IMR-90 (cell line): ENCODE measurements at regions not wholly inside any gene's neighbourhood (a gene's known extent, or its start where the extent isn't known, plus 50 kb on each side); places are given as distances from the start of the nearest gene placed in this dataset.

ENCODE experiments used
- ATAC-seq: fragments of 200-7000 bp; cut with Tn5 transposase; 2 replicates; pipeline ENCODE4 v1.9.1; 2020; ENCODE audit warnings: low read depth, mild to moderate bottlenecking, moderate library complexity
- BruUV-seq: library from RNA; stranded (reverse); fragments of 400-500 nt; replicated peaks from 2 replicates; lab custom pipeline; 2021; lab: Mats Ljungman, UMichigan
- CTCF ChIA-PET: fragments of 300-600 bp; formaldehyde crosslinking; extraction: SDS; loops from one replicate; lab custom pipeline; 2021; ENCODE audit warnings: antibody characterized with exemption; lab: Yijun Ruan, JAX
- POLR2A ChIA-PET: fragments of 300-600 bp; sonication (Branson Sonifier 250); formaldehyde crosslinking; loops from one replicate; lab custom pipeline; 2022; ENCODE audit warnings: antibody characterized with exemption; ENCODE audit not compliant: unreplicated experiment; lab: Charles Lee
- DNase-seq: peaks from one replicate; pipeline ENCODE4 v3.0.0; 2013
- H2AFZ ChIP-seq: replicated peaks from 2 replicates; pipeline ENCODE3; 2013; ENCODE audit warnings: low read length, mild to moderate bottlenecking; ENCODE audit not compliant: poor library complexity
- H2AK5ac ChIP-seq: 2 replicates; pipeline ENCODE4 v1.6.1; 2013; ENCODE audit warnings: low read depth, low read length, inconsistent platforms
- H2AK9ac ChIP-seq: replicated peaks from 2 replicates; pipeline ENCODE3; 2013; ENCODE audit warnings: mild to moderate bottlenecking, low read depth, low read length, moderate library complexity; ENCODE audit not compliant: poor library complexity
- H2BK120ac ChIP-seq: 2 replicates; pipeline ENCODE4 v1.6.1; 2013; ENCODE audit warnings: low read depth, low read length, inconsistent platforms
- H2BK15ac ChIP-seq: 3 replicates; pipeline ENCODE4 v1.6.1; 2013; ENCODE audit warnings: low read depth, low read length, inconsistent platforms
- H2BK20ac ChIP-seq: 2 replicates; pipeline ENCODE4 v1.6.1; 2013; ENCODE audit warnings: low read depth, mild to moderate bottlenecking, inconsistent platforms, low read length, moderate library complexity
- H2BK5ac ChIP-seq: 2 replicates; pipeline ENCODE4 v1.6.1; 2013; ENCODE audit warnings: mild to moderate bottlenecking, low read depth, low read length, inconsistent platforms; ENCODE audit not compliant: poor library complexity, severe bottlenecking
- H3K14ac ChIP-seq: replicated peaks from 2 replicates; pipeline ENCODE4 v1.6.1; 2013; ENCODE audit warnings: low read depth, low read length, inconsistent platforms
- H3K18ac ChIP-seq: 2 replicates; pipeline ENCODE4 v1.6.1; 2013; ENCODE audit warnings: low read depth, low read length, control low read depth
- H3K23ac ChIP-seq: 2 replicates; pipeline ENCODE4 v1.6.1; 2013; ENCODE audit warnings: low read depth, low read length, inconsistent platforms
- H3K27ac ChIP-seq: 2 replicates; pipeline ENCODE4 v1.5.1; 2013; ENCODE audit warnings: mild to moderate bottlenecking, control low read depth, low read length; ENCODE audit not compliant: insufficient read depth
- H3K27me3 ChIP-seq: 2 replicates; pipeline ENCODE4 v1.6.1; 2013; ENCODE audit warnings: low read length; ENCODE audit not compliant: control insufficient read depth, insufficient read depth
- H3K36me3 ChIP-seq: 2 replicates; pipeline ENCODE4 v1.6.1; 2013; ENCODE audit warnings: low read length, mixed read lengths; ENCODE audit not compliant: control insufficient read depth, insufficient read depth
- H3K4ac ChIP-seq: 2 replicates; pipeline ENCODE4 v1.6.1; 2013; ENCODE audit warnings: low read depth, low read length, inconsistent platforms
- H3K4me1 ChIP-seq: 2 replicates; pipeline ENCODE4 v1.6.1; 2013; ENCODE audit warnings: low read length, mixed read lengths; ENCODE audit not compliant: control insufficient read depth, insufficient read depth
- H3K4me2 ChIP-seq: 2 replicates; pipeline ENCODE4 v1.6.1; 2013; ENCODE audit warnings: low read depth, mild to moderate bottlenecking, control low read depth, low read length, moderate library complexity
- H3K4me3 ChIP-seq: 2 replicates; pipeline ENCODE4 v1.5.1; 2013; ENCODE audit warnings: low read depth, mild to moderate bottlenecking, control low read depth, low read length, moderate library complexity; ENCODE audit not compliant: insufficient read depth
- H3K56ac ChIP-seq: 2 replicates; pipeline ENCODE4 v1.6.1; 2013; ENCODE audit warnings: low read length, inconsistent platforms; ENCODE audit not compliant: insufficient read depth; ENCODE audit errors: extremely low read depth
- H3K79me1 ChIP-seq, 2 experiments: 2 replicates each; pipeline ENCODE4 v1.6.1; 2013; ENCODE audit warnings: low read length in 2 of 2, inconsistent platforms in 1 of 2, low read depth in 1 of 2
- H3K9ac ChIP-seq: 2 replicates; pipeline ENCODE4 v1.6.1; 2013; ENCODE audit warnings: low read depth, low read length, control low read depth
- H3K9me1 ChIP-seq: 2 replicates; pipeline ENCODE4 v1.6.1; 2013; ENCODE audit warnings: low read length, inconsistent platforms; ENCODE audit not compliant: insufficient read depth
- H3K9me3 ChIP-seq: 2 replicates; pipeline ENCODE4 v1.6.1; 2013; ENCODE audit warnings: low read length; ENCODE audit not compliant: control insufficient read depth, insufficient read depth
- H4K20me1 ChIP-seq: 2 replicates; pipeline ENCODE4 v1.6.1; 2013; ENCODE audit warnings: low read length, inconsistent platforms; ENCODE audit not compliant: insufficient read depth
- H4K5ac ChIP-seq: 2 replicates; pipeline ENCODE4 v1.6.1; 2013; ENCODE audit warnings: mild to moderate bottlenecking, low read depth, low read length, control low read depth
- H4K8ac ChIP-seq, 2 experiments: 2 replicates each; pipeline ENCODE4 v1.6.1; 2013; ENCODE audit warnings: low read depth in 2 of 2, low read length in 2 of 2, control low read depth in 1 of 2, inconsistent platforms in 1 of 2
- H4K91ac ChIP-seq: 2 replicates; pipeline ENCODE4 v1.6.1; 2013; ENCODE audit warnings: low read depth, low read length, inconsistent platforms; ENCODE audit not compliant: insufficient read depth
- BHLHE40 ChIP-seq: fragments of 150-350 bp; IDR thresholded peaks from 2 replicates; pipeline ENCODE4 v1.6.1; 2016; ENCODE audit warnings: mild to moderate bottlenecking, low read depth, low read length
- CEBPB ChIP-seq: IDR thresholded peaks from 2 replicates; pipeline ENCODE4 v1.6.1; 2012; ENCODE audit warnings: low read depth, low read length, improper control_type of control experiment
- CHD1 ChIP-seq: IDR thresholded peaks from 2 replicates; pipeline ENCODE4 v1.6.1; 2012; ENCODE audit warnings: low read depth, low read length, improper control_type of control experiment
- FOS ChIP-seq: fragments of 150-350 bp; IDR thresholded peaks from 2 replicates; pipeline ENCODE4 v1.6.1; 2016; ENCODE audit warnings: low read depth, low read length
- MAFK ChIP-seq: IDR thresholded peaks from 2 replicates; pipeline ENCODE4 v1.6.1; 2012; ENCODE audit warnings: low read depth, low read length, improper control_type of control experiment
- MAZ ChIP-seq: IDR thresholded peaks from 2 replicates; pipeline ENCODE4 v1.6.1; 2012; ENCODE audit warnings: low read depth, mild to moderate bottlenecking, low read length, improper control_type of control experiment, moderate library complexity, borderline replicate concordance
- MXI1 ChIP-seq: IDR thresholded peaks from 2 replicates; pipeline ENCODE4 v1.6.1; 2012; ENCODE audit warnings: low read depth, mild to moderate bottlenecking, low read length, moderate library complexity, borderline replicate concordance
- NFE2L2 ChIP-seq: fragments of 150-350 bp; IDR thresholded peaks from 2 replicates; pipeline ENCODE4 v1.6.1; 2016; ENCODE audit warnings: low read depth, mild to moderate bottlenecking, low read length
- POLR2A ChIP-seq: IDR thresholded peaks from 2 replicates; pipeline ENCODE4 v1.6.1; 2012; ENCODE audit warnings: mild to moderate bottlenecking, low read depth, low read length
- RAD21 ChIP-seq: IDR thresholded peaks from 2 replicates; pipeline ENCODE4 v1.6.1; 2012; ENCODE audit warnings: low read length, improper control_type of control experiment
- RCOR1 ChIP-seq: IDR thresholded peaks from 2 replicates; pipeline ENCODE4 v1.6.1; 2012; ENCODE audit warnings: mild to moderate bottlenecking, low read length, improper control_type of control experiment; ENCODE audit not compliant: insufficient replicate concordance
- SMC3 ChIP-seq: fragments of 150-350 bp; IDR thresholded peaks from 2 replicates; pipeline ENCODE4 v1.6.1; 2016; ENCODE audit warnings: low read depth, mild to moderate bottlenecking, antibody characterized with exemption, low read length, moderate library complexity
- dilution Hi-C: fragments of 300-500 bp; cut with HindIII; formaldehyde crosslinking; loops from one replicate; pipeline ENCODE4 v1.14.3; 2018; ENCODE audit warnings: low sequenced_read_pairs; ENCODE audit not compliant: unreplicated experiment
- in situ Hi-C: fragments of 300-500 bp; cut with MboI; formaldehyde crosslinking; loops from 3 replicates; pipeline ENCODE4 v1.14.3; 2019; ENCODE audit warnings: low sequenced_read_pairs, inconsistent platforms, mixed read lengths
- intact Hi-C: fragments of 100-400 bp; cut with micrococcal nuclease; formaldehyde crosslinking; loops from 2 replicates; pipeline ENCODE4 v1.10.0; 2022
- TF ChIP-seq, protein P1 (sequence below): fragments of 150-350 bp; IDR thresholded peaks from 2 replicates; pipeline ENCODE4 v1.6.1; 2017; ENCODE audit warnings: mild to moderate bottlenecking, antibody characterized with exemption, low read length, low read depth
- TF ChIP-seq, protein P2 (sequence below): fragments of 150-350 bp; IDR thresholded peaks from 2 replicates; pipeline ENCODE4 v1.6.1; 2016; ENCODE audit warnings: low read depth, mild to moderate bottlenecking, low read length, moderate library complexity, borderline replicate concordance
- TF ChIP-seq, protein P3 (sequence below): conservative IDR thresholded peaks from 2 replicates; pipeline ENCODE4 v1.5.1; 2012; ENCODE audit warnings: mild to moderate bottlenecking, low read depth, low read length, improper control_type of control experiment

DNA sequence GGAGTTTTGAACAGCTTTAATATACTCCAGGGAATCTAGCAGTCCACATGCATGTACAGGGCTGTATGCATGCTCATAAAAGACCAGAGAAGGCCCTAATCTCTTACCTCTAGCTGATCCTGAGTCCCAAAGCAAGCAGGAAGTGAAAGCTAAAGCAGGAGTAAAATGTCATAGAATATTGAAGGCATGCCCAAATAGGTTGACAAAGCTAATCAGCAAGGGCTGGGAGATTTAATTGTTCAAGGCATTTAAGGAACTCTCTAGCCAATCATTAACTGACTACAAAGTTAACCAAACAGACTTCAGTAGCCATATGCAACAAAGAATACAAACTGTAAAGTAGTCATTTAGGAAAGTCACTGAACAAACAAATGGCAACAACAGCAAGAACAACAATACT lies 85.8 kb upstream of the KBTBD8 start:
- H2BK20ac ChIP-seq: no peak overlapping the region
- H3K18ac ChIP-seq: no peak overlapping the region
- H2BK5ac ChIP-seq: no peak overlapping the region
- no TSS peak for BruUV-seq
- no peaks in the 10 kb centered on the region for H3K79me1 ChIP-seq
- no peak overlapping the region for H2AK5ac ChIP-seq
- no peak overlapping the region for H2BK15ac ChIP-seq
- CTCF ChIA-PET: interaction anchor here (0.8 kb wide), 1 partner anchor 1270 kb away, joined by 3 read pairs; no protein-coding TSS in a partner anchor
- no peak for DNase-seq
- TF ChIP-seq POLR2A: no peak
- TF ChIP-seq CEBPB: no peak
- no peak for TF ChIP-seq MXI1
- no peak for TF ChIP-seq RAD21
- no peak for TF ChIP-seq MAFK
- TF ChIP-seq, protein P1, sequence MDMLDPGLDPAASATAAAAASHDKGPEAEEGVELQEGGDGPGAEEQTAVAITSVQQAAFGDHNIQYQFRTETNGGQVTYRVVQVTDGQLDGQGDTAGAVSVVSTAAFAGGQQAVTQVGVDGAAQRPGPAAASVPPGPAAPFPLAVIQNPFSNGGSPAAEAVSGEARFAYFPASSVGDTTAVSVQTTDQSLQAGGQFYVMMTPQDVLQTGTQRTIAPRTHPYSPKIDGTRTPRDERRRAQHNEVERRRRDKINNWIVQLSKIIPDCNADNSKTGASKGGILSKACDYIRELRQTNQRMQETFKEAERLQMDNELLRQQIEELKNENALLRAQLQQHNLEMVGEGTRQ: no peak
- TF ChIP-seq, protein P2, sequence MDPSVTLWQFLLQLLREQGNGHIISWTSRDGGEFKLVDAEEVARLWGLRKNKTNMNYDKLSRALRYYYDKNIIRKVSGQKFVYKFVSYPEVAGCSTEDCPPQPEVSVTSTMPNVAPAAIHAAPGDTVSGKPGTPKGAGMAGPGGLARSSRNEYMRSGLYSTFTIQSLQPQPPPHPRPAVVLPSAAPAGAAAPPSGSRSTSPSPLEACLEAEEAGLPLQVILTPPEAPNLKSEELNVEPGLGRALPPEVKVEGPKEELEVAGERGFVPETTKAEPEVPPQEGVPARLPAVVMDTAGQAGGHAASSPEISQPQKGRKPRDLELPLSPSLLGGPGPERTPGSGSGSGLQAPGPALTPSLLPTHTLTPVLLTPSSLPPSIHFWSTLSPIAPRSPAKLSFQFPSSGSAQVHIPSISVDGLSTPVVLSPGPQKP: no peak
- TF ChIP-seq, protein P3, sequence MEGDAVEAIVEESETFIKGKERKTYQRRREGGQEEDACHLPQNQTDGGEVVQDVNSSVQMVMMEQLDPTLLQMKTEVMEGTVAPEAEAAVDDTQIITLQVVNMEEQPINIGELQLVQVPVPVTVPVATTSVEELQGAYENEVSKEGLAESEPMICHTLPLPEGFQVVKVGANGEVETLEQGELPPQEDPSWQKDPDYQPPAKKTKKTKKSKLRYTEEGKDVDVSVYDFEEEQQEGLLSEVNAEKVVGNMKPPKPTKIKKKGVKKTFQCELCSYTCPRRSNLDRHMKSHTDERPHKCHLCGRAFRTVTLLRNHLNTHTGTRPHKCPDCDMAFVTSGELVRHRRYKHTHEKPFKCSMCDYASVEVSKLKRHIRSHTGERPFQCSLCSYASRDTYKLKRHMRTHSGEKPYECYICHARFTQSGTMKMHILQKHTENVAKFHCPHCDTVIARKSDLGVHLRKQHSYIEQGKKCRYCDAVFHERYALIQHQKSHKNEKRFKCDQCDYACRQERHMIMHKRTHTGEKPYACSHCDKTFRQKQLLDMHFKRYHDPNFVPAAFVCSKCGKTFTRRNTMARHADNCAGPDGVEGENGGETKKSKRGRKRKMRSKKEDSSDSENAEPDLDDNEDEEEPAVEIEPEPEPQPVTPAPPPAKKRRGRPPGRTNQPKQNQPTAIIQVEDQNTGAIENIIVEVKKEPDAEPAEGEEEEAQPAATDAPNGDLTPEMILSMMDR: no peak
- TF ChIP-seq RCOR1: no peak
- no peak for TF ChIP-seq SMC3
- TF ChIP-seq BHLHE40: no peak
- no peak for TF ChIP-seq CHD1
- TF ChIP-seq NFE2L2: no peak
- no peak for TF ChIP-seq MAZ
- TF ChIP-seq FOS: no peak
- no peaks in the 10 kb centered on the region for H4K20me1 ChIP-seq
- no peak overlapping the region for H3K56ac ChIP-seq
- H3K4me1 ChIP-seq: no peaks in the 10 kb centered on the region
- H3K9me1 ChIP-seq: no peaks in the 10 kb centered on the region
- no peaks in the 10 kb centered on the region for H3K36me3 ChIP-seq
- no peak overlapping the region for H4K5ac ChIP-seq
- no peak overlapping the region for H3K9ac ChIP-seq
- no peak overlapping the region for H2AFZ ChIP-seq
- no peak overlapping the region for H3K4ac ChIP-seq
- no peak overlapping the region for H3K4me3 ChIP-seq
- H2BK120ac ChIP-seq: no peak overlapping the region
- intact Hi-C loops: no loop called here
- no peak overlapping the region for H3K27ac ChIP-seq
- POLR2A ChIA-PET: no interaction called here
- no peak overlapping the region for H3K23ac ChIP-seq
- H2AK9ac ChIP-seq: no peak overlapping the region
- dilution Hi-C loops: no loop called here
- ATAC-seq: no peak
- H3K27me3 ChIP-seq: no peaks in the 10 kb centered on the region
- H4K91ac ChIP-seq: no peak overlapping the region
- no peak overlapping the region for H3K4me2 ChIP-seq
- in situ Hi-C loops: no loop called here
- no peak overlapping the region for H4K8ac ChIP-seq
- H3K9me3 ChIP-seq: no peaks in the 10 kb centered on the region
- no peak overlapping the region for H3K14ac ChIP-seq
